HG03045 (cell line): ENCODE measurements at regions not wholly inside any gene's neighbourhood (a gene's known extent, or its start where the extent isn't known, plus 50 kb on each side); places are given as distances from the start of the nearest gene placed in this dataset.
"Not testable (repeated sequence)": the region's sequence is repeated elsewhere in the genome, so short reads cannot be mapped to it uniquely, and the experiment has no call there.

Source experiments
- ATAC-seq: cut with Tn5 transposase; IDR thresholded peaks from one replicate; pipeline ENCODE4 v1.9.1; 2021; ENCODE audit warnings: mild to moderate bottlenecking, moderate library complexity; ENCODE audit not compliant: unreplicated experiment

- ATAC-seq = no peak
Measured at GRCh38 chr2:234251326-234252271, 201.1 kb downstream of the SPP2 start.

GRCh38 chr2:234250926-234251325 is 200.4 kb downstream of the SPP2 start:
- ATAC-seq = no peak

- ATAC-seq = no peak
Measured at GRCh38 chr2:234249873-234250272, 199.4 kb downstream of the SPP2 start.

GRCh38 chr2:234249034-234249735 is 198.7 kb downstream of the SPP2 start:
- no peak for ATAC-seq

- ATAC-seq = not testable (repeated sequence)
Measured at GRCh38 chr2:234248213-234248710, 197.8 kb downstream of the SPP2 start.

- no peak for ATAC-seq
Measured at GRCh38 chr2:234247453-234248180, 197.1 kb downstream of the SPP2 start.

- no peak for ATAC-seq
Measured at GRCh38 chr2:234245945-234246344, 195.4 kb downstream of the SPP2 start.

- no peak for ATAC-seq
Measured at GRCh38 chr2:234243871-234244565, 193.5 kb downstream of the SPP2 start.

- no peak for ATAC-seq
Measured at GRCh38 chr2:234242459-234242836, 191.9 kb downstream of the SPP2 start.

GRCh38 chr2:234241656-234242458 is 191.4 kb downstream of the SPP2 start:
- ATAC-seq = no peak

GRCh38 chr2:234240917-234241316 is 190.4 kb downstream of the SPP2 start:
- no peak for ATAC-seq

- no peak for ATAC-seq
Measured at GRCh38 chr2:234235191-234235590, 184.7 kb downstream of the SPP2 start.

- ATAC-seq = no peak
Measured at GRCh38 chr2:234231460-234231859, 181.0 kb downstream of the SPP2 start.

GRCh38 chr2:234219046-234219310 is 168.5 kb downstream of the SPP2 start:
- no peak for ATAC-seq

- no peak for ATAC-seq
Measured at GRCh38 chr2:234218266-234219045, 168.0 kb downstream of the SPP2 start.

- ATAC-seq = no peak
Measured at GRCh38 chr2:234212534-234212933, 162.0 kb downstream of the SPP2 start.

- no peak for ATAC-seq
Measured at GRCh38 chr2:234211797-234212196, 161.3 kb downstream of the SPP2 start.

- ATAC-seq = no peak
Measured at GRCh38 chr2:234206738-234207137, 156.2 kb downstream of the SPP2 start.

GRCh38 chr2:234204480-234204879 is 154.0 kb downstream of the SPP2 start:
- ATAC-seq = no peak
